GM11168 (cell line): ENCODE measurements at regions not wholly inside any gene's neighbourhood (a gene's known extent, or its start where the extent isn't known, plus 50 kb on each side); places are given as distances from the start of the nearest gene placed in this dataset.

Source experiments
- in situ Hi-C: fragments of 300-500 bp; cut with MboI; formaldehyde crosslinking; loops from one replicate; pipeline ENCODE4 v1.12.0; 2022; ENCODE audit warnings: low sequenced_read_pairs; ENCODE audit not compliant: unreplicated experiment

- in situ Hi-C loops = no loop called here
These were observed 385.9 kb downstream of the BMP4 start for GRCh38 chr14:53570411-53571387.

- in situ Hi-C loops = no loop called here
These were observed 387.2 kb downstream of the BMP4 start for GRCh38 chr14:53569446-53569845.

GRCh38 chr14:53567236-53567780, 389.3 kb downstream of the BMP4 start:
- in situ Hi-C loops = no loop called here

DNA sequence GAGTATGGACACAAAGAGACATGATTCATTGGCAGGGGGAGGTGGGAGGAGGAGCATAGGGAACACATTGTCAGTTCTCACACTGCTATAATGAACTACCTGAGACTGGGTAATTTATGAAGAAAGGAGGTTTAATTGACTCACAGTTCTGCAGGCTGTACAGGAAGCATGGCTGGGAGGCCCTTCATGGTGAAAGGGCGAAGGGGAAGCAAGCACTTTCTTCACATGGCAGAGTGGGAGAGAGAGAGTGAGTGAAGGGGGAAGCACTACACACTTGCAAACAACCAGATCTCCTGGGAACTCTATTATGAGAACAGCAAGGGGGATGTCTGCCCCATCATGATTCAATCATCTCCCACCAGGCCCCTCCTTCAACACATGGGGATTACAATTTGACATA, 391.8 kb downstream of the BMP4 start:
- in situ Hi-C loops = no loop called here

DNA sequence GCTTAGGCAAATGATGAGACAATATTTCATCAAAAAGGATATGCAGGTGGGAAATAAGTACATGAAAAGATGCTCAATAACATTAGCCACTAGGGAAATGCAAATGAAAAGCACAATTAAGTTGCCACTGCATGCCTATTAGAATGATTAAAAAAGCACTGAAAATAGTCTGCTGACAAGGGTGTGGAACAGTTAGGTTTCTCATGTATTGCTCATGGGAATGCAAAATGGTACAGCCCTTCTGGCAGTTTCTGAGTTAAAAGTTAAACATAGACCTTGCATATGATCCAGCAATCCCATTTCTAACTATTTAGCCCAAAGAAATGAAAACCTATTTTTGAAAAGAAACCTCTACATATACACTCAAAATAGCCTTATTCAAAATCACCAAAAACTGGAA, 393.0 kb downstream of the BMP4 start:
- in situ Hi-C loops = no loop called here

DNA sequence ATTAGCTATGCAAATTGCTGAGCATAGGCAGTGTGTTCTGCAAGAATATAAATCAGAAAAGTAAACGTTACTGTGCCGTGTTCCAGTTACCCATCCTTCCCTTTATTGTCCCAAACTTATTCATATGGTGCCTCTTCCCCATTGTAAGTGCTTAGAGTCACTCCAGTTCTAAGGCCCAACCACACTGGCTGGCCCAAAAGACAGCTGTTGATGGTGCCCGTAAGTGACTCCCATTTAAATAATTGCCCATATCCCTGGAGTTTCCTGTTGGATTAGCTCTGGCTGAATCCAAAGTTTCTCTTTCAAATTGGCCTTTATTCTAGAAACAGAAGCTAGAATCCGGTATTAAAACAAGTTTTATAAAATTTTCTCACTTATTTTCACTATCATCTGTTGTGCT, 400.1 kb upstream of the DDHD1 start:
- in situ Hi-C loops = no loop called here

DNA sequence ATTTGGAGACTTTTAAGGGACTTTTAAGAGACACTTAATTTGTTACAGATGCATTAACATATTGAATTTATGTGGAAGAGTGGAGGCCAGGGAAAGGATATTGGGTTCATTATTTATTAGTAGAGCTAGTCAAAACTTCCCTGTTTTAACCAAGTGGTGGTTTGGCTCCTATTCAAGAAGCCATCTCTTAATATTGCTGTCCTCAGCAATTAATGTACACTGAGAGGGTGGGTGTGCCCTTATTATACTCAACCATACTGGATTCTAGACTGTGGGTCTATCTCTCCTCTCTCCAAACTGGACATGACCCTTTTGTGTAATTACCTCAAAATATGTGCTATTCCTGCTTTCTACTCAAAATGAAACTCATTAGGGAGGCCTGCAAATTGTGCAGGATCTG, 398.7 kb upstream of the DDHD1 start:
- in situ Hi-C loops = no loop called here

DNA sequence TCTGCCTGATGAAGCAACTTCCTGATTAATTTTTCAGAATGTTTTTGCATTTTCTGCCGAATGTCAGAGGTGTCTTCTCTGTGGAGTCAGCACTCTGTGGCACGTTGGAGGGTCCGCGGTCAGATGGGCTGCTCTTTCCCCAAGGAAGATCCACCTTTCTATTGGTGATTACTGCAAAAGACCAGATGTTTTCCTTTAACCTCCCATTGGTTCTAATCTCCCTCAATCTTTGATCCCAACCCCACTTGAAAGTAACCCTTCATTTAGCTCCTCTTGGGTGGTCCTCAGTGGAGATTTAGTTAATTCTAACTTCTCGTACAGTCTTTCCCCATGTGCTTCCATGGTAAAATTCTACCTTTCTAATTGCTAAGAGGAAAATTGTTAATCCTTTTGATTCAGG, 397.7 kb upstream of the DDHD1 start:
- in situ Hi-C loops = no loop called here

- in situ Hi-C loops = loop anchor here (25.0 kb wide), 2 partner anchors 362 to 637 kb away; no protein-coding TSS in a partner anchor
These were observed 396.8 kb upstream of the DDHD1 start for GRCh38 chr14:53549956-53550355.

- in situ Hi-C loops = loop anchor here (25.0 kb wide), 2 partner anchors 365 to 640 kb away; no protein-coding TSS in a partner anchor
These were observed 394.5 kb upstream of the DDHD1 start for GRCh38 chr14:53547593-53547992.

GRCh38 chr14:53545217-53545616, 392.1 kb upstream of the DDHD1 start:
- in situ Hi-C loops = loop anchor here (25.0 kb wide), 2 partner anchors 367 to 642 kb away; no protein-coding TSS in a partner anchor

- in situ Hi-C loops = loop anchor here (25.0 kb wide), 2 partner anchors 370 to 645 kb away; no protein-coding TSS in a partner anchor
These were observed 389.6 kb upstream of the DDHD1 start for GRCh38 chr14:53542732-53543131.

DNA sequence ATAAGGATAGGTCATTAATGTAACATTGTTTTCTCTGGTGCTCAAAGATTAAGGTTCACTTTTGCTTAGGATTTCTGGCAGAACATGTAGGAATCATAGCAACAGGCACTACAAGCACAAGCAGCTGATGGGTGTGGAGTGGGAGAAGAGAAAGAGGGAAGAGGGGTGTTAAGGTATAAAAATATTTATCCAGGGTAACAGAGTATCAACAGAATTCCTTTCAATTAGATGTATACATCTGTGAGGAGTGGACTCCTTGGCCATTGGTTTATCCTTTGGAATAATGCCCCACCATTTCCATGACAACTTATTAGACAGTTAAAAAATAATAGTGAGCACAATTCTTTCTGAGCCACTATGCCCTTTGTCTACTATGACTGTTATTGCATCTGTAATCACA, 388.3 kb upstream of the DDHD1 start:
- in situ Hi-C loops = loop anchor here (25.0 kb wide), 2 partner anchors 371 to 646 kb away; no protein-coding TSS in a partner anchor

DNA sequence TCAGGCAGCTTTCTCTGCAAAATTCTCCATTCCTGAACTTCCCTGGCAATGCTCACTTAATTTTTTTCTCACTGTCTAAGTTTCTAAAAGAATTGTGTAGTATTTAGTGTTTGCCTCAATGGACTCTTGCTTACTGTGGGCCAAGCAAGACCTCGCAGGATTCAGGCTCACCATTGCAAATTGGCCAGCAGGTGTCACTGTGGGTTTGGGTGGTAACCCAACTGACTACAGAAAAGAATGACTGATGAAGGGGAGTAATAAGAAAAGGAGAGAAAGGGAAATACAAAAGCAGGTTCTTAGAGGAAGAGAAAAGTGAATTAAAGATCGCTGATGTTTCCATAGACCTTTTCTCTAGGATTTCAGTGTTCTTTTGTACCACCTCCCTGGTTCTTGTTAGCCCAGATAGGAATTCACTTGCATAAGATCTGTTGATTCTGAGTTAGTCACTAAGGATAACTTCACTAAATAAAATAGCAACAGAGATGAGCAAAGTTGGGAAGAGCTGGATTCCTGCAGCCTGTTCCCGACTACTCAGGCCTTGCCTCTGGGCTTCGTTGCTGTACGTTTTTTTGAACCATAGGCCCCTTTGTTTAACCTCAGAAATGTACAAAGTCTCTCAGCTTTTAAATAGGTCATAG, 386.5 kb upstream of the DDHD1 start:
- in situ Hi-C loops = loop anchor here (10.0 to 25.0 kb wide), 3 partner anchors 373 to 795 kb away; no protein-coding TSS in a partner anchor

- in situ Hi-C loops = loop anchor here (10.0 to 25.0 kb wide), 3 partner anchors 374 to 796 kb away; no protein-coding TSS in a partner anchor
These were observed 385.3 kb upstream of the DDHD1 start for GRCh38 chr14:53538316-53538881.

DNA sequence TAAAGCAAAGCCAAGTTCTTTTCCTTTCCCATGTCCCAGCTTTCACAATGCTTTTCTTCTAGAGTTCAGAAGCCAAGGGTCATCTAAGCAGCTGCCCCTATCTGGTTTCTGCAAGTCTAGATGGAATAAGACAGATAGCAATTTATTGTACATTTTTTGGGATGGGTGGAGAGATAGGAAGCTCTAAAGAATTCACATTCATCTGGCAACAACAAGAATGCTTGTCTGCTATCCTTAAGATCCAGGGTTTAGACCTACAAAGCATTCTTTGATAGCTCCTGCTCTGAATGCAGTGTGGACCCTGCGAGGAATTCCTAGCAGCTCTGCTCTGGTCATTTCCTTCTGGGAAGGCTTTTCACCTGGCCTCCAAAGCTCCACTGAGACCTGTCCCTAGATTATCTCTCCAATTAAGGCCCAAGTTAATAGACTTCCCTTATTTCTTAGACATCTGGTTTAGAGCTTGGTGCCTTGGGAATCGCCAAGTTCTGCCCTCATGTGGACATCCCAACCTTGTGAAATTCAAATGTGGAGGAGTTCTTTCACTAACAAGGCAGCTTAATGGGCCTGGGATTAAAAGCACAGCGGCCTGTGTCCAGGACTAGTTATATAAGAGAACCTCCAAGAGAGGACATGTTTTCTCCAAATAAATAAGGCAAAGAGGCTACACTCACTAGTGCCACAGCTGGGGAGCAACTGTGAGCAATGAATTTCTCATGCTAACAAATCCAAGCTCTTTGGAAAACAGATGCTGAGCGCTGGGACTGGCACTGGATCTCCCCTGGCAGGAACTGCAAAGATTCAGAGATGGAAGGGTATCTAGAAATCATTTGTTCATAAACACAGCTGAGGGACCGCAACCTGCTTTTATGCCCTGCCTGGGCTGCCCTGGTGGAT, 384.5 kb upstream of the DDHD1 start:
- in situ Hi-C loops = loop anchor here (10.0 to 25.0 kb wide), 3 partner anchors 375 to 797 kb away; no protein-coding TSS in a partner anchor

GRCh38 chr14:53536446-53536845, 383.3 kb upstream of the DDHD1 start:
- in situ Hi-C loops = loop anchor here (10.0 to 25.0 kb wide), 3 partner anchors 376 to 798 kb away; no protein-coding TSS in a partner anchor

DNA sequence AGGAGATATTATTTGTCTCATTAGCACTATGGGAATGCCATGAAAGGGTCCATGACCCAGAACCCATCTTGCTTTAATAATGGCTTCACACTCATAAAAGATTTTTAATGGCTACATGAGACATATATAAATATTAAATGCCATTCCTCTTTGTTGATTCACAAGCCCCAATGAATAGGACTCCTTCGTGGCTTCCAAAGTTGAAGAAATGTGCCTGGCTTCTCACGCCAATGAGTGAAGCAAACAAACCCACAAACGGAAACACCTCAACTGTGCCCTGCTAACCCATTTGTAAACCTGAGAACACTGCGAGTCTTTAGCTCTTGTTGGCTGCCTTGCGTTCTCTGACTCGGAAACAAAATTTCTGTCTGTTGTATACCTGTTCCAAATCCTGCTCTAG, 381.7 kb upstream of the DDHD1 start:
- in situ Hi-C loops = loop anchor here (10.0 to 25.0 kb wide), 3 partner anchors 377 to 800 kb away; no protein-coding TSS in a partner anchor

- in situ Hi-C loops = loop anchor here (10.0 to 25.0 kb wide), 3 partner anchors 379 to 801 kb away; no protein-coding TSS in a partner anchor
These were observed 380.4 kb upstream of the DDHD1 start for GRCh38 chr14:53533384-53533970.
